ENCODE measurements at regions not wholly inside any gene's neighbourhood (a gene's known extent, or its start where the extent isn't known, plus 50 kb on each side); places are given as distances from the start of the nearest gene placed in this dataset.

DNA sequence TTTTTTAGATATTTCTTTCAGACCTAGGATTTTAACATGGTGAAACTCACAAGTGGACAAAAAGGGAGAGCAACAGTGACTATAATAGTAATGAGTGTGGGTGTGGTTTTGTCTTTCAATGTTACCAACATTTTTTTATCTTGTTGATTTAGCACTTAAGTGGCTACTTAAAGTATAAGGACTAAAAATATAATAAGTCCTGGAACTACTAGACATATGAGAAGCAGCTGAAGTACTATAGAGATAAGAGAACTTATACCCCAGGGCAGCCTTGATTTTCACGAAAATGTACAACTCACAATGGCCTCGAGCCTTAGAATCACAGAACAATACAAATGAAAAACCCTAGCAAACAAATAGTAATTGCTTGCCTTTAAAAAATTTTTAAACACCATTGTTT lies 1151.8 kb downstream of the TYW1 start:
- H3K9ac ChIP-seq (ENCODE audit: low read depth in 1 of 2, low read length in 2 of 2), result no peak overlapping the region
- no peak overlapping the region for H3K4me3 ChIP-seq (ENCODE audit: low read depth in 1 of 3, low read length in 3 of 3)
- TF ChIP-seq YY1 (IDR thresholded peaks at IDR 0.05) (no peak), HNF4G (IDR thresholded peaks at IDR 0.05) (no peak), FOXA2 (IDR thresholded peaks at IDR 0.05) (no peak), EGR1 (IDR thresholded peaks at IDR 0.05; ENCODE audit: low read depth in 2 of 2) (no peak), TAF1 (conservative IDR thresholded peaks at IDR 0.05) (no peak)
- TF ChIP-seq, protein P1, sequence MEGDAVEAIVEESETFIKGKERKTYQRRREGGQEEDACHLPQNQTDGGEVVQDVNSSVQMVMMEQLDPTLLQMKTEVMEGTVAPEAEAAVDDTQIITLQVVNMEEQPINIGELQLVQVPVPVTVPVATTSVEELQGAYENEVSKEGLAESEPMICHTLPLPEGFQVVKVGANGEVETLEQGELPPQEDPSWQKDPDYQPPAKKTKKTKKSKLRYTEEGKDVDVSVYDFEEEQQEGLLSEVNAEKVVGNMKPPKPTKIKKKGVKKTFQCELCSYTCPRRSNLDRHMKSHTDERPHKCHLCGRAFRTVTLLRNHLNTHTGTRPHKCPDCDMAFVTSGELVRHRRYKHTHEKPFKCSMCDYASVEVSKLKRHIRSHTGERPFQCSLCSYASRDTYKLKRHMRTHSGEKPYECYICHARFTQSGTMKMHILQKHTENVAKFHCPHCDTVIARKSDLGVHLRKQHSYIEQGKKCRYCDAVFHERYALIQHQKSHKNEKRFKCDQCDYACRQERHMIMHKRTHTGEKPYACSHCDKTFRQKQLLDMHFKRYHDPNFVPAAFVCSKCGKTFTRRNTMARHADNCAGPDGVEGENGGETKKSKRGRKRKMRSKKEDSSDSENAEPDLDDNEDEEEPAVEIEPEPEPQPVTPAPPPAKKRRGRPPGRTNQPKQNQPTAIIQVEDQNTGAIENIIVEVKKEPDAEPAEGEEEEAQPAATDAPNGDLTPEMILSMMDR (IDR thresholded peaks at IDR 0.05; ENCODE audit: low read depth, low read length, missing input control), result no peak
- no peaks in the 10 kb centered on the region for H3K27me3 ChIP-seq (ENCODE audit: control insufficient read depth in 4 of 4, insufficient read depth in 4 of 4, low read length in 3 of 4)
- no peak for DNase-seq (ENCODE audit: low spot score)
- no peaks in the 10 kb centered on the region for H3K4me1 ChIP-seq (ENCODE audit: control insufficient read depth in 4 of 4, insufficient read depth in 4 of 4, low read length in 3 of 4)
- peaks cover 3 to 10% (median 8%) of the 10 kb centered on the region in 4 donors for H3K9me3 ChIP-seq (ENCODE audit: control insufficient read depth in 4 of 4, low read length in 3 of 4)
- H3K27ac ChIP-seq (ENCODE audit: low read depth in 1 of 2, low read length in 2 of 2), result no peak overlapping the region
- H3K36me3 ChIP-seq (ENCODE audit: control insufficient read depth in 4 of 4, insufficient read depth in 3 of 4, low read depth in 1 of 4, low read length in 3 of 4), result no peaks in the 10 kb centered on the region
- 76% methylated on average over 2 of the region's 2 CpGs for WGBS

DNA sequence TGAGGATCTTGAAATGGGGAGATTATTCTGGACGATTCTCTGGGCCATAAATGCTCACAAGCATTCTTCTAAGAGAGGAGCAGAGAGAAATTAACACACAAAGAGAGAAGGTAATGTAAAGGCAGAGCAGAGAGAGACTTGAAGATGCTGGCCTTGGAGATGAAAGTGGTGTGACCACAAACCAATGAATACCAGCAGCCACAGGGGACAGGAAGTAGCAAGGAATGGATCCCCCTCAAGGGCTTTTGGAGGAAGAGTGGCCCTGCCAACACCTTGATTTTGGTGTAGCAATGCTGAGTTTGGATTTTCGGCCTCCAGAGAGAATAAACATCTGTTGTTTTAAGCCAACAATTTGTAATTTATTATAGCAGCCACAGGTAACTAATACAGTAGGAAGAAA lies 1155.6 kb downstream of the TYW1 start:
- H3K27ac ChIP-seq (ENCODE audit: low read depth in 1 of 2, low read length in 2 of 2), result no peak overlapping the region
- no peak overlapping the region for H3K9ac ChIP-seq (ENCODE audit: low read depth in 1 of 2, low read length in 2 of 2)
- no peaks in the 10 kb centered on the region for H3K36me3 ChIP-seq (ENCODE audit: control insufficient read depth in 4 of 4, insufficient read depth in 3 of 4, low read depth in 1 of 4, low read length in 3 of 4)
- TF ChIP-seq EGR1 (IDR thresholded peaks at IDR 0.05; ENCODE audit: low read depth in 2 of 2) (no peak), GABPA (IDR thresholded peaks at IDR 0.05 in 1 of 2, conservative IDR thresholded peaks at IDR 0.05 in 1 of 2) (no peak), RAD21 (IDR thresholded peaks at IDR 0.05) (no peak), JUND (IDR thresholded peaks at IDR 0.05) (no peak)
- TF ChIP-seq, protein P2, sequence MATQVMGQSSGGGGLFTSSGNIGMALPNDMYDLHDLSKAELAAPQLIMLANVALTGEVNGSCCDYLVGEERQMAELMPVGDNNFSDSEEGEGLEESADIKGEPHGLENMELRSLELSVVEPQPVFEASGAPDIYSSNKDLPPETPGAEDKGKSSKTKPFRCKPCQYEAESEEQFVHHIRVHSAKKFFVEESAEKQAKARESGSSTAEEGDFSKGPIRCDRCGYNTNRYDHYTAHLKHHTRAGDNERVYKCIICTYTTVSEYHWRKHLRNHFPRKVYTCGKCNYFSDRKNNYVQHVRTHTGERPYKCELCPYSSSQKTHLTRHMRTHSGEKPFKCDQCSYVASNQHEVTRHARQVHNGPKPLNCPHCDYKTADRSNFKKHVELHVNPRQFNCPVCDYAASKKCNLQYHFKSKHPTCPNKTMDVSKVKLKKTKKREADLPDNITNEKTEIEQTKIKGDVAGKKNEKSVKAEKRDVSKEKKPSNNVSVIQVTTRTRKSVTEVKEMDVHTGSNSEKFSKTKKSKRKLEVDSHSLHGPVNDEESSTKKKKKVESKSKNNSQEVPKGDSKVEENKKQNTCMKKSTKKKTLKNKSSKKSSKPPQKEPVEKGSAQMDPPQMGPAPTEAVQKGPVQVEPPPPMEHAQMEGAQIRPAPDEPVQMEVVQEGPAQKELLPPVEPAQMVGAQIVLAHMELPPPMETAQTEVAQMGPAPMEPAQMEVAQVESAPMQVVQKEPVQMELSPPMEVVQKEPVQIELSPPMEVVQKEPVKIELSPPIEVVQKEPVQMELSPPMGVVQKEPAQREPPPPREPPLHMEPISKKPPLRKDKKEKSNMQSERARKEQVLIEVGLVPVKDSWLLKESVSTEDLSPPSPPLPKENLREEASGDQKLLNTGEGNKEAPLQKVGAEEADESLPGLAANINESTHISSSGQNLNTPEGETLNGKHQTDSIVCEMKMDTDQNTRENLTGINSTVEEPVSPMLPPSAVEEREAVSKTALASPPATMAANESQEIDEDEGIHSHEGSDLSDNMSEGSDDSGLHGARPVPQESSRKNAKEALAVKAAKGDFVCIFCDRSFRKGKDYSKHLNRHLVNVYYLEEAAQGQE (IDR thresholded peaks at IDR 0.05), result no peak
- TF ChIP-seq, protein P3, sequence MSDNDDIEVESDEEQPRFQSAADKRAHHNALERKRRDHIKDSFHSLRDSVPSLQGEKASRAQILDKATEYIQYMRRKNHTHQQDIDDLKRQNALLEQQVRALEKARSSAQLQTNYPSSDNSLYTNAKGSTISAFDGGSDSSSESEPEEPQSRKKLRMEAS (IDR thresholded peaks at IDR 0.05), result no peak
- TF ChIP-seq, protein P1 (IDR thresholded peaks at IDR 0.05; ENCODE audit: low read depth, low read length, missing input control), result no peak
- no peaks in the 10 kb centered on the region for H3K27me3 ChIP-seq (ENCODE audit: control insufficient read depth in 4 of 4, insufficient read depth in 4 of 4, low read length in 3 of 4)
- no peaks in the 10 kb centered on the region for H3K4me1 ChIP-seq (ENCODE audit: control insufficient read depth in 4 of 4, insufficient read depth in 4 of 4, low read length in 3 of 4)
- WGBS, result 70% methylated on average over 2 of the region's 2 CpGs
- DNase-seq (ENCODE audit: low spot score), result no peak
- no peak overlapping the region for H3K4me3 ChIP-seq (ENCODE audit: low read depth in 1 of 3, low read length in 3 of 3)
- no peaks in the 10 kb centered on the region for H3K9me3 ChIP-seq (ENCODE audit: control insufficient read depth in 4 of 4, low read length in 3 of 4)
